Uterus (tissue), 2 donors: ENCODE measurements at regions not wholly inside any gene's neighbourhood (a gene's known extent, or its start where the extent isn't known, plus 50 kb on each side); places are given as distances from the start of the nearest gene placed in this dataset.

Experiments used
- POLR2A ChIP-seq, 2 donors: fragments of 450-650 bp; IDR thresholded peaks; one replicate each; pipeline ENCODE4 v1.6.1; 2016; ENCODE audit warnings: antibody characterized with exemption in 2 of 2, mild to moderate bottlenecking in 1 of 2, moderate library complexity in 1 of 2
- TF ChIP-seq, protein P1 (sequence below), 4 experiments: fragments of 200-600 bp in 2 of 4; fragments of 450-650 bp in 2 of 4; sonication (generic) in 2 of 4; IDR thresholded peaks; one replicate each; pipeline ENCODE4 v1.5.1; 2016 to 2019; ENCODE audit warnings: antibody characterized with exemption in 4 of 4, mild to moderate bottlenecking in 2 of 4, moderate library complexity in 1 of 4

DNA sequence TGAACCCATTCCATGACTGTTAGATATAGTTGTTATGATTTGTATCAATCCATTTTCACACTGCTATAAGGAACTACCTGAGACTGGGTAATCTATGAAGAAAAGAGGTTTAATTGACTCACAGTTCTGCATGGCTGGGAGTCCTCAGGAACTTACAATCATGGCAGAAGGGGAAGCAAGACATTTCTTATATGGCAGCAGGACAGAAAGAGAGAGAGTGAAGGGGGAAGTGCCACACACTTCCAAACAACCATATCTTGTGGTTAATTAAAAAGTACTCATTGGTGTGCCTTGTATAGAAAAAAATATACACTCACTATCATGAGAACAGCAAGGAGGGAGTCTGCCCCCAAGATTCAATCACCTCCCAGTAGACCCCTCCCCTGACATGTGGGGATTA lies 137.6 kb upstream of the NBPF11 start:
- TF ChIP-seq POLR2A (IDR thresholded peaks at IDR 0.05) = no peak
- TF ChIP-seq, protein P1, sequence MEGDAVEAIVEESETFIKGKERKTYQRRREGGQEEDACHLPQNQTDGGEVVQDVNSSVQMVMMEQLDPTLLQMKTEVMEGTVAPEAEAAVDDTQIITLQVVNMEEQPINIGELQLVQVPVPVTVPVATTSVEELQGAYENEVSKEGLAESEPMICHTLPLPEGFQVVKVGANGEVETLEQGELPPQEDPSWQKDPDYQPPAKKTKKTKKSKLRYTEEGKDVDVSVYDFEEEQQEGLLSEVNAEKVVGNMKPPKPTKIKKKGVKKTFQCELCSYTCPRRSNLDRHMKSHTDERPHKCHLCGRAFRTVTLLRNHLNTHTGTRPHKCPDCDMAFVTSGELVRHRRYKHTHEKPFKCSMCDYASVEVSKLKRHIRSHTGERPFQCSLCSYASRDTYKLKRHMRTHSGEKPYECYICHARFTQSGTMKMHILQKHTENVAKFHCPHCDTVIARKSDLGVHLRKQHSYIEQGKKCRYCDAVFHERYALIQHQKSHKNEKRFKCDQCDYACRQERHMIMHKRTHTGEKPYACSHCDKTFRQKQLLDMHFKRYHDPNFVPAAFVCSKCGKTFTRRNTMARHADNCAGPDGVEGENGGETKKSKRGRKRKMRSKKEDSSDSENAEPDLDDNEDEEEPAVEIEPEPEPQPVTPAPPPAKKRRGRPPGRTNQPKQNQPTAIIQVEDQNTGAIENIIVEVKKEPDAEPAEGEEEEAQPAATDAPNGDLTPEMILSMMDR (IDR thresholded peaks at IDR 0.05) = no peak
